HEK293 (cell line): ENCODE measurements at regions not wholly inside any gene's neighbourhood (a gene's known extent, or its start where the extent isn't known, plus 50 kb on each side); places are given as distances from the start of the nearest gene placed in this dataset.

ENCODE experiments used
- BCL11A ChIP-seq: fragments of 450-650 bp; formaldehyde crosslinking; IDR thresholded peaks from 2 replicates; pipeline ENCODE4 v1.5.1; 2016; ENCODE audit warnings: low read depth, missing biosample characterization, missing genetic modification characterization
- ZEB2 ChIP-seq: fragments of 450-650 bp; formaldehyde crosslinking; IDR thresholded peaks from 2 replicates; pipeline ENCODE4 v1.5.1; 2016; ENCODE audit warnings: missing biosample characterization, missing genetic modification characterization
- ZNF138 ChIP-seq: fragments of 450-650 bp; formaldehyde crosslinking; IDR thresholded peaks from 2 replicates; pipeline ENCODE4 v1.5.1; 2016; ENCODE audit warnings: missing biosample characterization, missing genetic modification characterization, borderline replicate concordance
- ZNF530 ChIP-seq: fragments of 450-650 bp; formaldehyde crosslinking; IDR thresholded peaks from 2 replicates; pipeline ENCODE4 v1.5.1; 2016; ENCODE audit warnings: low read depth, missing biosample characterization, missing genetic modification characterization
- ZNF670 ChIP-seq: fragments of 450-650 bp; formaldehyde crosslinking; IDR thresholded peaks from 2 replicates; pipeline ENCODE4 v1.5.1; 2016; ENCODE audit warnings: missing biosample characterization, missing genetic modification characterization, low read depth
- TF ChIP-seq, protein P1 (sequence below): fragments of 450-650 bp; formaldehyde crosslinking; IDR thresholded peaks from 2 replicates; pipeline ENCODE4 v1.5.1; 2016; ENCODE audit warnings: missing biosample characterization, missing genetic modification characterization
- TF ChIP-seq, protein P2 (sequence below): fragments of 450-650 bp; formaldehyde crosslinking; IDR thresholded peaks from 2 replicates; pipeline ENCODE4 v1.5.1; 2016; ENCODE audit warnings: missing biosample characterization, missing genetic modification characterization

DNA sequence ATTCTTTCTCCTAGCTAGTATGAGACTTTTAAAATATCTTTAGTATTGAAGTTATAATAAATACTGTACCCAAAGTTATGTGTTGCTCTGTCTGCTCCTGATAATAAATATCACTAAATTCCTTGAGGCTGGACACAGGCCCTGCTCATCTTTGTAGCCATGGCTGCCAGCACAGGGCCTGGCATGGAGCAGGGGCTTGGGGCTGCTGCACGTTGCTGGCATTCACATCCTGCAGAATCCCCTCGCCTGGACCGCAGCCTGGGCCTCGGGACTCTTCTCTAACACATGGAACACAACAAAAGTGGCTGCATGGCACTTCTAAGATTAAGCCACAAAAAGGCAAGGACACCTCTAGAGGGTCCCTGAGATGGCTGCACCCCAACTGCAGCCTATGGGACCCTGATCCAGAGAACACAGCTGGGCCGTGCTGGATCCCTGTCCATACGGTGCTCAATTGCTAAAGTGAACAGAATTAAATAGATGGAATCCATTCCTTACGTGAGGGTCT, 477.5 kb upstream of the MYT1L start:
- TF ChIP-seq, protein P1, sequence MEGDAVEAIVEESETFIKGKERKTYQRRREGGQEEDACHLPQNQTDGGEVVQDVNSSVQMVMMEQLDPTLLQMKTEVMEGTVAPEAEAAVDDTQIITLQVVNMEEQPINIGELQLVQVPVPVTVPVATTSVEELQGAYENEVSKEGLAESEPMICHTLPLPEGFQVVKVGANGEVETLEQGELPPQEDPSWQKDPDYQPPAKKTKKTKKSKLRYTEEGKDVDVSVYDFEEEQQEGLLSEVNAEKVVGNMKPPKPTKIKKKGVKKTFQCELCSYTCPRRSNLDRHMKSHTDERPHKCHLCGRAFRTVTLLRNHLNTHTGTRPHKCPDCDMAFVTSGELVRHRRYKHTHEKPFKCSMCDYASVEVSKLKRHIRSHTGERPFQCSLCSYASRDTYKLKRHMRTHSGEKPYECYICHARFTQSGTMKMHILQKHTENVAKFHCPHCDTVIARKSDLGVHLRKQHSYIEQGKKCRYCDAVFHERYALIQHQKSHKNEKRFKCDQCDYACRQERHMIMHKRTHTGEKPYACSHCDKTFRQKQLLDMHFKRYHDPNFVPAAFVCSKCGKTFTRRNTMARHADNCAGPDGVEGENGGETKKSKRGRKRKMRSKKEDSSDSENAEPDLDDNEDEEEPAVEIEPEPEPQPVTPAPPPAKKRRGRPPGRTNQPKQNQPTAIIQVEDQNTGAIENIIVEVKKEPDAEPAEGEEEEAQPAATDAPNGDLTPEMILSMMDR (tag by site-specific recombination): no peak
- TF ChIP-seq ZNF138 (tag by site-specific recombination): no peak
- TF ChIP-seq ZNF530 (tag by site-specific recombination): no peak
- TF ChIP-seq ZEB2 (tag by site-specific recombination): no peak
- TF ChIP-seq, protein P2, sequence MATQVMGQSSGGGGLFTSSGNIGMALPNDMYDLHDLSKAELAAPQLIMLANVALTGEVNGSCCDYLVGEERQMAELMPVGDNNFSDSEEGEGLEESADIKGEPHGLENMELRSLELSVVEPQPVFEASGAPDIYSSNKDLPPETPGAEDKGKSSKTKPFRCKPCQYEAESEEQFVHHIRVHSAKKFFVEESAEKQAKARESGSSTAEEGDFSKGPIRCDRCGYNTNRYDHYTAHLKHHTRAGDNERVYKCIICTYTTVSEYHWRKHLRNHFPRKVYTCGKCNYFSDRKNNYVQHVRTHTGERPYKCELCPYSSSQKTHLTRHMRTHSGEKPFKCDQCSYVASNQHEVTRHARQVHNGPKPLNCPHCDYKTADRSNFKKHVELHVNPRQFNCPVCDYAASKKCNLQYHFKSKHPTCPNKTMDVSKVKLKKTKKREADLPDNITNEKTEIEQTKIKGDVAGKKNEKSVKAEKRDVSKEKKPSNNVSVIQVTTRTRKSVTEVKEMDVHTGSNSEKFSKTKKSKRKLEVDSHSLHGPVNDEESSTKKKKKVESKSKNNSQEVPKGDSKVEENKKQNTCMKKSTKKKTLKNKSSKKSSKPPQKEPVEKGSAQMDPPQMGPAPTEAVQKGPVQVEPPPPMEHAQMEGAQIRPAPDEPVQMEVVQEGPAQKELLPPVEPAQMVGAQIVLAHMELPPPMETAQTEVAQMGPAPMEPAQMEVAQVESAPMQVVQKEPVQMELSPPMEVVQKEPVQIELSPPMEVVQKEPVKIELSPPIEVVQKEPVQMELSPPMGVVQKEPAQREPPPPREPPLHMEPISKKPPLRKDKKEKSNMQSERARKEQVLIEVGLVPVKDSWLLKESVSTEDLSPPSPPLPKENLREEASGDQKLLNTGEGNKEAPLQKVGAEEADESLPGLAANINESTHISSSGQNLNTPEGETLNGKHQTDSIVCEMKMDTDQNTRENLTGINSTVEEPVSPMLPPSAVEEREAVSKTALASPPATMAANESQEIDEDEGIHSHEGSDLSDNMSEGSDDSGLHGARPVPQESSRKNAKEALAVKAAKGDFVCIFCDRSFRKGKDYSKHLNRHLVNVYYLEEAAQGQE (tag by site-specific recombination): no peak
- no peak for TF ChIP-seq BCL11A
- TF ChIP-seq ZNF670 (tag by site-specific recombination): no peak
